ENCODE measurements at regions not wholly inside any gene's neighbourhood (a gene's known extent, or its start where the extent isn't known, plus 50 kb on each side); places are given as distances from the start of the nearest gene placed in this dataset.
"Not testable (repeated sequence)": the region's sequence is repeated elsewhere in the genome, so short reads cannot be mapped to it uniquely, and the experiment has no call there.

DNA sequence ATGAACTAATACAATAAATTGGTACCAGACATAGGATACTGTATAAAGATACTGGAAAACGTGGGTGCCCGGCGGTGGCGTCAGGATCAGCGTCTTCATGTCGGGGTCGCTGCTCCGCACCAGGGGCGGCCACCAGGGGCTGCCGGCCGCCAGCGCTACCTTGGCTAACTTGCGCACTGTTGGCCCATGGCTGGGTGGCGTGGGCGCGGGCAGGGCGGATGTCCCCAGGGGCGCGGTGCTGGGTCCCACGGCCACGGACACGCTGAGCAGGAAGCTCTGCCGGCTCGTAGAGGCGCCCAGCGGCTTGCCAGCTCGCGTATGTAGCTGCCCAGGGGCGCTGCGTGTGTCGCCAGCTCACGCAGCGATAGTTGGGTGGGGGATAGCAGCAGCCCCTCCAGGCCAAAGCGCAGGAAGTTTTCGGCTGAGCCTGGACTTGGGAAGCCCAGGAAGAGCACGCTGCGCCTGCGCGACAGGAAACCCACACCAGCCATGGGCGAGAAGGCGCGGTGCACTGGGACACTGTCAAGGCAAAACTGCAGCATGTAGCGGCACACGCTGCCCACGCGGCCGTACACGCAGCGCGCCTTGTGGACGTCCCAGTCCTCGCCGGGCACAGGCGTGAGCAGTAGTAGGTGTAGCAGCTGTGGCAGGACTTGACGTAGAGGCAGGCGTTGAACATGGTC lies 299.9 kb downstream of the CCDC74A start:
- no peak for DNase-seq (ENCODE audit: low read depth, low spot score)

DNA sequence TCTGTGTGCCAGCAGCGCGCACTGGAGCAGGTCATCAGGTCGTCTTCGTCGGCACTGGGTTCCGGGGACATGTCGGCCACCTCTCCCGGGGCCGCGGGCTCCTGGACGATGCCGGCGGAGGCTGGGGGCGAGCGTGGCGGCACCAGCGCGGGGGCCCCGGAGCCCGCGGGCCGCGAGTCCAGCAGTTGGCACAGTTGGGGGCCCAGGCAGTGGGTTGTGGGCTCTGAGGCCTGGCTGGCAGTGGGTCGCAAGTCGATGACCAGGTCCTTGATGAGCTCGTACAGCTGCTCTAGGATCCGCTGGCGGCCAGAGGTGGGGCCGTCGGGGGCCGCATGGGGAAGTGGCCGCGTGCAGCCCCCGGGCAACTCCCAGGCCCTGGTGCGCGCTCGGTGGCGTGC lies 300.5 kb downstream of the CCDC74A start:
- no peak for DNase-seq (ENCODE audit: low read depth, low spot score)

DNA sequence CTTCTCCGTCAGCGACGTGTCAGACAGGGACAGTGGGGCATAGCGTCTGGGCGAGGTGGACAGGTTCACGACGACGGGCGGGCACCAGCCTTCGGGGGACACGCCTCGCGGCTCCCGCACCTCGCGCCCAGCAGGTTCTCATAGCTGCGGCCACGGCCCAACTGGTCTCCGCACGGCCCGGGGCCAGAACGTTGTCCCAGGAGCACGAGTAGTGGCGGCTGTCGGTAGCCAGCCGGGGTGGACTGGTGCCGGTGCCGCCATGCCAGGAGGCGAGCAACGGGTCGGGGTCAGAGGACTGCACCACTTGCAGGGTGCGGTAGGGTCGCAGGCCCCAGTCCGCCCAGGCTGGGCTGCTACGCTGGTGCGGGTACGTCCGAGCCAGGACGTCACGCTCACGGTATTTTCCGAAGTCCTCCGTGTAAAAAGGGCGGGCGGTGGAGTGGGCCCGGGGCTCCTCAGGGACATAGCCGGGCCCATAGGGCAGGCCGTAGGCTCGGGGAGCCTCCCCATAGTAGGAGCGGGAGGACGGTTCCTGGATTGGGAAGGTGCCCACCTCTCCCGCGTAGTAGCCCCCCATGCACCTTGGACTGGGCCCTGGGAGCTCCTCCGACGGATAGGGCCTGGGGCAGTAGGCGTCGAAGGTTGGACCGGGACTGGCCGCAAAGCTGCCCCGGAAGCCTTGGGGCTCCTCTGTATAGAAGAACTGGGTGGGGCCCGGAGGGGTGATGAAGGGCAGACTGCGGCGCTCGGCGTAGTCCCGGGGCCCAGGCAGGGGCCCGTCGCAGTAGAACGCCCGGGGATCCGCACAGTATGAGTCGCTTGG lies 301.2 kb downstream of the CCDC74A start:
- not testable (repeated sequence) for DNase-seq (ENCODE audit: low read depth, low spot score)

DNA sequence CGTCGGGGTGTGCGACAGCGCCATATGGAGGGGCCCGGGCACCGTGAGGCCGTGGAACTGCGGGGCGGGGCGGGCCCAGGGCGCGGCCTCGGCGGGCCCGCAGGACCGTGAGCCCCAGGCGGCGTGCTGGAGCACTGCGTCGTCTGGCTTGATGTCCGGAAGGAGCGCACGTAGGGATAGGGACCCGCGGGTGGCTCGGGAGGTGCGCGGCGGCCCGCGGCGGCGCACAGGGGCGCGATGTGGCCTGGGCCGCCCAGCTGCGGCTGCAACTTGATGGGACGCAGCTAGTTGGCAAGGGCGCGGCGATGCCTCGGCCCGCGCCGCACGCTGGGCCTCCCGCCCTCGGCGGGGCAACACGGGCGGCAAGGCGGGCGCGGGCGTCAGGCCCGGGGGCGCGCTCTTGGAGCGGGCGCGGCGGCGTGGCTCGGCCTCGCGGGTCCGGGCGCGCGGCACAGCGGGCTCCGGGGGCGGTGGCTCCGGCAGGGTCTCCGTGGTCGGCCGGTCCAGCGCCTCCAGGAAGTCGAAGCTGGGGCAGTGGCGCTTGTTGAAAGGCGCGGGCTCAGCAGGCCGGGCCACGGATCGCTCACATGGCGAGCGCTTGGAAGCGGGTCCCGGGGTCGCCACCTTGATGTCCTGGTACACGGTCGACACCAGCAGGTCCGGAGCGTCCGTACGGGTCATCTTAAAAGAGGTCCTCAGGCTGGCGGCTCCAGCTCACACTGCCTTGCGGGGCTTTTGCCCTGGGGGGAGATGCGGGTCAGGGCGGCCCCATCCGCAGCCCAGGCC lies 302.0 kb downstream of the CCDC74A start:
- DNase-seq (ENCODE audit: low read depth, low spot score), result not testable (repeated sequence)

DNA sequence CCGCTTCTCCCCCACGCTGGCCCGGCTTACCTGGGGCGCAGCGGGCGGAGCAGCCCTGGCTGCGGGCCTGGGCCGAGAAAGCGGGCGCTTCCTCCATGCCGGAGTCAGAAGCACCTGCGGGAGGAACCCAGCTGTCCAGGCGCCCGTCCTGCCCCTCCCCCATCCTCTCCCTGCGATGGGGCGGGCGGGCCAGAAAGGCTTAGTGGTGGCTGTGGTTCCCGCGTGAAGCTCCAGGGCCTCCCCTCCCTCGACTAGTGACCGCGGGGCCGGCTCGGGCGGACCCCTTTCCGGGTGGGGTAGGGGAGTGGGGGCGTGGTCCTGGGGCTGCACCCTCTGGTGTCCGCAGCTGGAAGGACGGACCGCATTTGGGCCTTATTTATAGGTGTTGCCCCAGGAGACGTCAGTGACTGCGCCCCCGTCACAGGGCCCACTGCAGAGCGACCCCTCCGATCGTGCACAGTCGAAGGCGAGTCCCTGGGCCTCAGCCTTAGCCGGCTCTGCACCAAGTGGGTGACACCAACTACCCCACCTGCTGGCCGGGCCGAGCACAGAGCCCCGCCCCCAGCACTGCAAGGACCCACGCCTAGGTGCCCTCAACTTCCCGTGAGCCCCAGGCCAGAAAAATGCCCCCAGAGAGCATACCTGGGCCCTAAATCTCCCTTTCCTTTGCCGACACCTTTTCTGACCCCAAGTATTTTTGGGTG lies 302.7 kb downstream of the CCDC74A start:
- DNase-seq (ENCODE audit: low read depth, low spot score), result not testable (repeated sequence)

DNA sequence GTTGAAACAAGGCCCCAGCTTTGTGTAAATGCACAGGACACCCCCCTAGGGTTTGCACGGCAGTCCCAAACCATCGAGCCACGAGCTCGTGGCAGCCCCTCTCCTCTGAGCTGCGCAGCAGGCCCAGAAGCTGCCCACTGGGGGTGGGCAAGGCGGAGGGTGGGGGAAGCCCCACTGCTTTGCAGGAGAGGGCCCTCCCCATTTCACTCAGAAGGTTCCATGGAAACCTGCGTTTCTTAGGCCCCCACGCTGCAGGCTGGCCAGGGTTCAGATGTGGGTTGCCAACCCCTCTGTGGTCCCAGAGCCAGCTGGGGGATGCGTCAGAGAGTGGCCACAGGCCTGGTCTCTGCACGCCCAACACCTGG lies 303.2 kb downstream of the CCDC74A start:
- DNase-seq (ENCODE audit: low read depth, low spot score), result not testable (repeated sequence)

DNA sequence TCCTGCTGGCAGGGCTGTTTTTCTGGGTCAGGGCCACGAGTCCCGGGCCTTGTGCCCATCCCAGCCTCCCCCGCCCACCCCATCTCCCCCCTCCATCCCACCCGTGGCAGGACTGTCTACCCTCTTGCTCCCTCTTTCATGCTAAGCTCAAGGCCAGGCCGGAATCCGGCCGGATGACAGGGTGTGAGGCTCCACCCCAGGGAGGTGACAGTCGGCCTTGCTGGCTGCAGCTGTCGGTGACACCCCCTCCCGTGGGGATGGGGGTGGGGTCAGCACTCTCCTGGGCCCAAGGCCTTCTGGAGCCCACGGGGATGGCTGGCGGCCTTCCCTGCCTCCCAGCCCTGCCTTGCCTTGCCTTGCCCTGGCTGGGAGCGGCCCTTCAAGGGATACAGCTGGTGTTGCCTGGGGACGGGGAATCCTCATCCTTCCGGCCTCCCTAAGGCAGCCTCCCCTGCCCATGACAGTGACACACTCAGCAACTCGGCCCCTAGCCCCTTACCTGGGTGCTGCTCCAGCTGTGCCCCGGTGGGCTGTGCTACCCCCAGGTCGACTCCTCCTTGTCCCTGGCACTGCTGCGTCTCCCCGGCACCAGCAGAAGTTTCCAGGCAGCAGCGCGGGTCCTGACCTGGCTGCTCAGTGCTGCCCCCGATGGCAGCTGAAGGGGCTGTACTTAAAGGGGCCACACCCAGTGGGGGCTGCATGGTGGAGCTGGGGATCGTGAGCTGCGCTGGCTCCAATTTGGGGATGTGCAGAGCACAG lies 303.9 kb downstream of the CCDC74A start:
- DNase-seq (ENCODE audit: low read depth, low spot score), result not testable (repeated sequence)

DNA sequence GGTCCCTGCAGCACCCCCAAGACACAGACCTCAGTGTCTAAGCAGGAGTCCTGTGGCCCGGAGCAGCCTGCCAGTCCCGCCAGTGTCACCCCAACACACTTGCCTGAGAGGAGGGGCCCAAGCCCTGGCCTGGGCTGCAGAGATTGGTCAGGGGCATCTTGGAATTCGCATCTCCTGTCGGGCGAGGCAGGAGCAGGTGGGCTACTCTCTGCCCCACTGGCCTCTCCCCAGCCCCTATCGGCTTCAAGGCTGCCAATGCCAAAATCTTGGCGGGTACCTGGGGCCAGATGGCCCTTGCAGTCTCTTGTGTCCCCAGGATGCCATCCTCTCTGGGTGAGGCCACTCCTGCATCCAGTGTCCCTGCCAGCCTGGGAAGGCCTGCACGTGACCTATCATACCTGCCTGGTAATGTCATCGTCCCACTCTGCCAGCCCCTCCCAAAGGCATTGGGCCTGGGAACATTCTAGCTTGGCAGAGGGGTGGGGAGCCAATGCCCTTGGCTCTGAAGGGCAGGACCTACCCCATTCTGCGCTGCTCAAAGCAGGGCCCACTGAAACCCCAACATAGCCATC lies 304.6 kb downstream of the CCDC74A start:
- not testable (repeated sequence) for DNase-seq (ENCODE audit: low read depth, low spot score)

DNA sequence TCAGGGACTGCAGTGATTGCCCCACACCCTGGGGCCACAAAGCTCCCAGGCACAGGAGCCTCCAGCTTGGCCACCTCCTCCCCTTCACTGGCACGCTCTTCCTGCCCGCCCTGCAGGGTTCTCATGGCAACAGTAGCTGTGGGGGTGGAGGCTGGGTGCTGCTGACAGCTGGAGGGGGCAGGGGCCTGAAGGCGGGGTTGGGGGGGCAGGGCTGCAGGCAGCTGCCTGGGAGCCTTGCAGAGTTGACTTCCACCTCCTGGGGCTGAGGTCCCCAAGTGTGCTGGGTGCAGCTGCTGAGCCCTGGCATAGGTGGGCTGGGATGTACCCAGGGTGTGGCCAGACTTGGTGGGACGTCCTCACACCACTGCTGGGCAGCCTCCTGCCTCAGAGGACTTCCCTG lies 305.2 kb downstream of the CCDC74A start:
- DNase-seq (ENCODE audit: low read depth, low spot score), result not testable (repeated sequence)

DNA sequence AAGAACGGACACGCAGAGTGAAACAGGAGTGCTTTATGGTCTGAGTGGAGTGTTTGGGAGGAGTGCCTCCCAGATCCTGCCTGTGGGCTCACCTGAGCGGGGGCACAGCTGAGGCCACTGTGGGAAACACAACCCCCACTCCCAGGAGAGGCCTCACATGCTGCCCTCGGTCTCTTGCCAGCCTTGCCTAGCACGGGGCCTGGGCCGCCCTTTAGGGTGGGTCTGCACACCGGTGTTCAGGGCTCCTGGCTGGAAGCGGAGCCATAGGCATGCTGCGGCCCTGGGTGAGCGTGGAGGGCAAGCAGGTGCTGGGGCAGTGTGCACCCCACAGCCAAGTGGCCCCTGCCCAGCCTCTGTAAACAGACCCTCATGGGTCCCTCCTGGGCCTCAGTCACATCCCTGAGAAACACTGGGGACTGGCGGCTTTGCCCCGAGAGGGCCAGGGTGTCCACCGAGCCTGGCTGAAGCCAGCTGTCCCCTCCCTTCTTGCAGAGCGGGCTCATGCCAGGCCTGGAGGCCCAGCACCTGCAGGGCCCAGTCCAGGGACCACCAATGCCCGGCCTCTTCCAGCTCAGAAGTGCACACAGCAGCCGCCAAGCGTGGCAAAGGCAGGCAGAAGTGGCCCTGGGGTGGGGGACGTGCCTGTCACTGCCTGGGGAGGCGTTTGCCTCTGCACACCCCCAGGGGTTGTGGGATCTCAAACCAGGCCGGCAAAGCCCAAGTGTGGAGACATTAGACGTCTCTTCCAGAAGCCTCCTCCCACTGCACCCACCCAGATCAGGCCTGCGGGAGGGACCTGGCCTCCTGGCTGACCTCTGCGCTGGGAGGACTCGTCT lies 305.9 kb downstream of the CCDC74A start:
- DNase-seq (ENCODE audit: low read depth, low spot score), result not testable (repeated sequence)

DNA sequence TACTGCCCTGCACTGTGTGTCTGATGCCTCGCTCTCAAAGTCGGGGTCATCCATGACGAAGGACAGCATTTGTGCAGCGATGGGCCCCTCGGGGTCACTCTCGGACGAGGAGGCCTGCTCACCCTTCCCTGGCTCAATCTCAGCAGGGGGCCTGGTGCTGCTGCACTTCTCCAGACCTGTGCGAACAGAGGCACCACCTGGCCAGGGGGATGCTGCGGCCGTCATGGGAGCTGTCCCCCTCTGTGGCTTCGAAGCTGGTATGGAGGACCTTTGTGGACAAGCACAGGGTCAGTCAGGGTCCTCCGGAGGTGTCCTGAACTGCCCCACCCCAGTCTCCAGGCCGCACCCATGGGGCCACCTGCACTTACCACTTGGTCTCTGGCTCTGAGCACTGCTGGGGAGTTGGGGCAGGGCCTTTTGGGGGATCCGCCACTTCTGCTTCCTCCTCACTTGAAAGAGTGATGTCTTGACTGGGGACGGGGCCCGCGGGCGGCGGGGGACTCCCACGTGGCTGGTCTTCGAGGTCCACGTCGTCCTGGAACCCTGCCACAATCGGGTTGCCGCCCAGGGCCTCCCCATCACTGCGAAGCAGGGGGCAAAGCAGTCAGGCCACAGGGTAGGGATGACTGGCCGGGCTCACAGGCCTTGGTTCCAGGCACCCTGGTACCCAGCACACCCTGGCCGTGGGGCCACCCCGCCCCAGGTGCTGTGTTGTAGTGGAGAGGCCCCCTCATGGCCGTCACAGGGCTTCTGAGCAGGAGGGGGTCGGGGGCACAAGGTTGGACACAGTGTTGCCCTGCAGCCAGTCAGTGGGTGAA lies 306.7 kb downstream of the CCDC74A start:
- DNase-seq (ENCODE audit: low read depth, low spot score), result not testable (repeated sequence)

DNA sequence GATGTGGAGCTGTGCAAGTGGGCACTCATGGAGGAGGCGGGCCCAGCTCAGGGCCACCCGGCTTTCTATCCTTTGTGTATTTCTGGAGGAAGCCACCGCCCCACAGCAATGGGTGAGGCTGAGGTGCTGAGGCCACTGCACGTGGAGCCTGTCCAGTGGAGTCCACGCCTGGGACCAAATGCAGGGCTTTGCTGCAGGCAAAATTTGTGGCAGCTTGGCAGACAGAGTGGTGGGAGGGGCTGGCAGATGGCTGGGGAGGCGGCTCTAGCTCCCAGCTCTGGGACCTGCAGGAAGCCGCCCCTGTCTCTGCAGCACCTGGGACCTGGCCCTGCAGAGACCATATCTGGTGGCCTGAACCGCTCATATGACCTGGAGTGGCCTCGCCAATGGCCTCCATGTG lies 307.3 kb downstream of the CCDC74A start:
- DNase-seq (ENCODE audit: low read depth, low spot score), result not testable (repeated sequence)

DNA sequence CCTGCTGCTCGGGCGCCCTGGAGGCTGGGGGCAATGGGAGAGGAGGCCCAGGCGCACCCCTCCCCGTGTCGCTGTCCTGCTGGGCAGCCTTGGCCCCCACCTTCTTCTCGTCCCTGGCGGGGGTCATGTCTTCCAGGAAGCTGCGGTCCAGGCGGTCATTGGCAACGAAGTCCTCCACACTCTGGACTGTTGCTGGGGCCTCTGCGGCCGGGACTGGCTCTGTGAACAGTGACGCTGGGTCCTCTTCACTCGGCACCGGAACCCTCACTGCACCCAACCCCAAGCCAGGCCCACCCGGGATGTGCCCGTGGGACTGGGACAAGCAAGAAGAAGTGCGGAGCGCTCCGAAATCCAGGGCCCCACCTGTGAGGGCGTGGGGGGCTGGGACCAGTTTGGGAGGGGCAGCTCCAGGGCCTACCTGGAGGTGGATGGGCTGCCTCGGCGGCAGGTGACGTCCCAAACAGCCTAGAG lies 308.0 kb downstream of the CCDC74A start:
- DNase-seq (ENCODE audit: low read depth, low spot score), result no peak

DNA sequence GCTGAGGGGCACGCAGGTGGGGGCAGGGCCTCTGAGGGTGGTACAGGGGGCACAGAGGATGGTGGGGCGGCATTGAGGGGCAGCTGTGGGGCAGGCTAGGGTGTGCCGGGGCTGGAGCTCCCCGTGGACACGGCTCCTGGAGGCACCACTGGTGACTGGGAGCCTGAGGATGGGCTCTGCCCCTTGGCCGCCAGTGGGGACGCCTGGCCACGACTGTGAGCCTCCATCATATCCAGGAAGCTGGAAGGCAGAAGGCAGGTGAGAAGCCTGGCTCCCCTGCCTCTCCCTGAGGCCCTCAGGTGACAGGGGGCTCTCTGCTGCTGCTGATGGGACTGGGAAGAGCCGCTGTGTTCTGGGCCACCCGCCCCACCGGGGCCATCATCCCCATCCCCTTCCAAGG lies 308.4 kb downstream of the CCDC74A start:
- DNase-seq (ENCODE audit: low read depth, low spot score), result not testable (repeated sequence)

DNA sequence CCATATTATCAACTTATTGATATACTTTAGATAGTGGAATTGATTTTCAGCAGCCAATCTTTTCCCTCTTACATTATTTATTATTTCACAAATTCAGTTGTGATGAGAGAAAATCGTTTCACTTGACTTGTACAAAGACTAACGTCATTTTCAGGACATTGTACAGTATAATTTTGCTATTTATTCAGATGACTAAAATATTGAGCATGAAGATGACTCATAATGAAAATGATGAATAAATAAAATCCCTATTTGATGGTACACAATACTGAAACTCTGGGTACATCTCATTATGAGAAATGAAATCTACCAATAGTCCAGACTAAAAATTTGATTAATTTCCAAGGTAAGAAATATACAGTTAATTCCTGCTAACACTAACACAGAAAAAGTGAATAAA lies 316.4 kb downstream of the CCDC74A start:
- not testable (repeated sequence) for DNase-seq (ENCODE audit: low read depth, low spot score)

DNA sequence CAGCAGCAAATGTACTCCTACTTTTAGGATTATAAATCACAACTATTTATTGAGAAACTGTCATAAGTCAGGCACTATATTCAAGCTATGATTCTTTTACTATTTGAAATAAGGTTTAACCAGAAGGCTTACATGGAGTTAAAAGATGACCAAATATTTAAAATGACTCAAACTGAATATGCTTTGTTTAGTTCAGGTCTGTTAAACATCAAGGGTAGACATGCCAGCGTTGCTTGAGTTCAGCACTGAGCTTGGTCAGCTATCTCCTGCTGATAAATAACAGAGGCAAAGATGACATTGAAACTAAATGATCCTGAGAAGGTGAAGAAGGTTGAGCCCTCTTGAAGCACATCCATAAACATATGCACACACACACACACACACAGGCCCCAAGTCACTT lies 305.6 kb downstream of the ANKRD30BL start:
- not testable (repeated sequence) for DNase-seq (ENCODE audit: low read depth, low spot score)

DNA sequence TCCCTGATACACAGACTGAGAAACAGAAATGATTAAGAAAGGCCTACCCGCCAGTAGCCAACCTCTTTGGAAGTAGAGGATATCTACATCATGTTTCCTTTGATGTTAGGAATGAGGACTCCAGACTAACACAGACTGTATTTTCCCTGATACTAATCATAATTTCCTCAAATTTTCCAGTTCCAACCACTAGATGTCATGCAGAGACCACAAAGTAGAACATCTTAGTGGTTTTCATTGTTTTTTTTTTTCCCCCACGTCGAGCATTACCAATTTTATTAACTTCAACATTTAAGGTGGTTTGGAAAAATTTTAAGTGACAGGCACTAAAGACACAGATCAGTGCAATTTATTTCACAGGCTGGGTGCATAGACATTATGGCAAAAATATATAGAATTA lies 303.6 kb downstream of the ANKRD30BL start:
- not testable (repeated sequence) for DNase-seq (ENCODE audit: low read depth, low spot score)
